ENCODE measurements at regions not wholly inside any gene's neighbourhood (a gene's known extent, or its start where the extent isn't known, plus 50 kb on each side); places are given as distances from the start of the nearest gene placed in this dataset.

- no peak overlapping the region for H3K4me3 ChIP-seq (ENCODE audit: extremely low read depth in 1 of 4, insufficient read depth in 2 of 4, low read depth in 3 of 4, low read length in 4 of 4)
- no peak overlapping the region for H3K4ac ChIP-seq (replicated peaks; ENCODE audit: insufficient read length, low read depth, low read length)
- POLR2A ChIA-PET (ENCODE audit: partially characterized antibody) = no interaction called here
- no peak overlapping the region for H4K91ac ChIP-seq (replicated peaks; ENCODE audit: insufficient read length, low read length)
- WGBS, 2 experiments (ENCODE audit: extremely low coverage in 1 of 2, insufficient coverage in 1 of 2, insufficient read length in 1 of 2, insufficient replicate concordance in 2 of 2, low coverage in 1 of 2, low lambda C conversion rate in 2 of 2, missing lambda C conversion rate in 1 of 2) = 78% methylated on average over 1 of the region's 1 CpG; no CpG with 5 or more reads in 1 of the 2 experiments
- H2BK12ac ChIP-seq (ENCODE audit: low read depth, low read length) = no peak overlapping the region
- H3K23me2 ChIP-seq (ENCODE audit: low read depth, low read length) = no peaks in the 10 kb centered on the region
- peaks cover 0 to 7% (median 1%) of the 10 kb centered on the region in 4 experiments; a peak in 1 of 7 replicates for H3K27me3 ChIP-seq (replicated peaks in 1 of 4; ENCODE audit: control insufficient read depth in 3 of 4, extremely low read depth in 1 of 4, insufficient read depth in 3 of 4, low read length in 3 of 4)
- H3K14ac ChIP-seq (ENCODE audit: insufficient read length) = no peak overlapping the region
- no peak overlapping the region for H2AFZ ChIP-seq (ENCODE audit: low read length)
- H3K79me1 ChIP-seq (ENCODE audit: low read depth, low read length) = no peaks in the 10 kb centered on the region
- no peak overlapping the region for H2BK15ac ChIP-seq (ENCODE audit: low read length)
- CTCF ChIA-PET (ENCODE audit: partially characterized antibody) = no interaction called here
- H3K9me3 ChIP-seq (ENCODE audit: insufficient read depth in 2 of 2, low read depth in 1 of 2, low read length in 1 of 2) = no peaks in the 10 kb centered on the region
- no peak overlapping the region for H3K27ac ChIP-seq (ENCODE audit: low read depth, low read length)
- no peaks in the 10 kb centered on the region for H3K79me2 ChIP-seq (ENCODE audit: control insufficient read depth in 1 of 2, insufficient read depth in 2 of 2, low read length in 2 of 2)
- H2BK120ac ChIP-seq (replicated peaks; ENCODE audit: low read depth, low read length) = no peak overlapping the region
- no peak overlapping the region for H4K8ac ChIP-seq (ENCODE audit: extremely low read depth, insufficient read depth, low read length)
- H2BK5ac ChIP-seq (ENCODE audit: low read depth, low read length) = no peak overlapping the region
- H4K5ac ChIP-seq (ENCODE audit: insufficient read length, low read depth, low read length) = no peak overlapping the region
- H3K18ac ChIP-seq (ENCODE audit: extremely low read depth, low read length) = no peak overlapping the region
- H3K23ac ChIP-seq (ENCODE audit: insufficient read length) = no peak overlapping the region
- H3K4me2 ChIP-seq (ENCODE audit: insufficient read depth in 1 of 2, low read depth in 2 of 2, low read length in 2 of 2) = no peak overlapping the region
- H3K36me3 ChIP-seq (ENCODE audit: control insufficient read depth in 2 of 4, insufficient read depth in 4 of 4, low read length in 3 of 4) = no peaks in the 10 kb centered on the region
- H4K20me1 ChIP-seq (replicated peaks in 1 of 2; ENCODE audit: control insufficient read depth in 1 of 2, insufficient read depth in 2 of 2, low read length in 2 of 2) = no peaks in the 10 kb centered on the region
- DNase-seq (ENCODE audit: low read depth in 1 of 2, low spot score in 2 of 2) = no peak
- H3K9ac ChIP-seq (replicated peaks in 1 of 4; ENCODE audit: extremely low read depth in 1 of 4, low read depth in 3 of 4, low read length in 3 of 4) = no peak overlapping the region
- H3K56ac ChIP-seq (replicated peaks; ENCODE audit: insufficient read length, low read depth, low read length) = no peak overlapping the region
- H2AK5ac ChIP-seq (ENCODE audit: low read depth, low read length) = no peak overlapping the region
- FAIRE-seq = no peak
- H2BK20ac ChIP-seq (ENCODE audit: low read length) = no peak overlapping the region
- H3K4me1 ChIP-seq (replicated peaks in 1 of 4; ENCODE audit: control insufficient read depth in 3 of 4, insufficient read depth in 4 of 4, low read length in 3 of 4) = peaks cover 0 to 3% (median 0%) of the 10 kb centered on the region in 4 experiments; a peak in 2 of 7 replicates
- TF ChIP-seq EGR1 (IDR thresholded peaks at IDR 0.05; ENCODE audit: borderline replicate concordance, low read depth, low read length) (no peak), CREB1 (IDR thresholded peaks at IDR 0.05) (no peak), KDM4A (IDR thresholded peaks at IDR 0.05; ENCODE audit: low read depth, low read length, severe bottlenecking) (no peak), SP1 (IDR thresholded peaks at IDR 0.05; ENCODE audit: low read depth, low read length) (no peak), NRF1 (IDR thresholded peaks at IDR 0.05; ENCODE audit: low read depth, low read length) (no peak), SAP30 (IDR thresholded peaks at IDR 0.05; ENCODE audit: insufficient read depth, insufficient replicate concordance, low read length) (no peak), EP300 (IDR thresholded peaks at IDR 0.05; ENCODE audit: borderline replicate concordance in 1 of 2, low read depth in 2 of 2, low read length in 2 of 2) (no peak), SIN3A (conservative IDR thresholded peaks at IDR 0.05 in 1 of 2, IDR thresholded peaks at IDR 0.05 in 1 of 2; ENCODE audit: low read depth in 1 of 2, low read length in 2 of 2) (no peak), RFX5 (IDR thresholded peaks at IDR 0.05; ENCODE audit: borderline replicate concordance, low read depth, low read length) (no peak), SP2 (IDR thresholded peaks at IDR 0.05; ENCODE audit: low read length) (no peak), SIRT6 (IDR thresholded peaks at IDR 0.05; ENCODE audit: low read length) (no peak), YY1 (IDR thresholded peaks at IDR 0.05; ENCODE audit: low read depth, low read length) (no peak), CEBPB (IDR thresholded peaks at IDR 0.05; ENCODE audit: low read depth, low read length) (no peak), CBX8 (IDR thresholded peaks at IDR 0.05; ENCODE audit: borderline replicate concordance, low read depth, low read length) (no peak), SUZ12 (IDR thresholded peaks at IDR 0.05; ENCODE audit: low read length) (no peak), JUN (IDR thresholded peaks at IDR 0.05; ENCODE audit: low read depth, low read length) (no peak)
These were observed 223.0 kb upstream of the POU5F2 start for GRCh38 chr5:93964421-93964820.

Data from H1 (cell line).